ENCODE measurements at regions not wholly inside any gene's neighbourhood (a gene's known extent, or its start where the extent isn't known, plus 50 kb on each side); places are given as distances from the start of the nearest gene placed in this dataset.

GRCh38 chr5:72760259-72760658, 56.2 kb upstream of the TNPO1 start:
- Histone ChIP-seq H3K36me3 (no peaks in the 10 kb centered on the region), H3K4me1 (no peaks in the 10 kb centered on the region), H3K4me3 (no peak overlapping the region), H3K9me3 (no peaks in the 10 kb centered on the region), H3K27ac (no peak overlapping the region), H3K27me3 (no peaks in the 10 kb centered on the region)
- no peak for DNase-seq
- 52 to 85% methylated on average over 1 of the region's 1 CpG for WGBS, 2 donors
- intact Hi-C loops (cut with DNase I) = no loop called here
- no peak for ATAC-seq
- no peak for TF ChIP-seq CTCF (IDR thresholded peaks at IDR 0.05)
- FAIRE-seq = no peak

GRCh38 chr5:72752909-72753308, 63.6 kb upstream of the TNPO1 start:
- intact Hi-C loops (cut with DNase I) = no loop called here
- Histone ChIP-seq H3K4me1 (no peaks in the 10 kb centered on the region), H3K36me3 (no peaks in the 10 kb centered on the region), H3K27ac (no peak overlapping the region), H3K9me3 (no peaks in the 10 kb centered on the region), H3K27me3 (no peaks in the 10 kb centered on the region), H3K4me3 (no peak overlapping the region)
- DNase-seq (no peak), FAIRE-seq (no peak), ATAC-seq (no peak)
- WGBS, 2 donors = 79 to 91% methylated on average over 1 of the region's 1 CpG
- TF ChIP-seq CTCF (IDR thresholded peaks at IDR 0.05) = no peak

GRCh38 chr5:72749362-72749997, 67.0 kb upstream of the TNPO1 start:
- ATAC-seq (no peak), FAIRE-seq (no peak), DNase-seq (peak in 1 of 6 donors; percentile 28)
- Histone ChIP-seq H3K36me3 (no peaks in the 10 kb centered on the region), H3K27ac (no peak overlapping the region), H3K9me3 (no peaks in the 10 kb centered on the region), H3K4me1 (no peaks in the 10 kb centered on the region), H3K4me3 (no peak overlapping the region), H3K27me3 (no peaks in the 10 kb centered on the region)
- intact Hi-C loops (cut with DNase I) = no loop called here
- WGBS, 2 donors = 79 to 80% methylated on average over 12 of the region's 12 CpGs
- no peak for TF ChIP-seq CTCF (IDR thresholded peaks at IDR 0.05)

GRCh38 chr5:72747826-72748225, 68.6 kb upstream of the TNPO1 start:
- TF ChIP-seq CTCF (IDR thresholded peaks at IDR 0.05) = no peak
- intact Hi-C loops (cut with DNase I) = no loop called here

GRCh38 chr5:72746736-72747135, 69.7 kb upstream of the TNPO1 start:
- Histone ChIP-seq H3K27me3 (no peaks in the 10 kb centered on the region), H3K27ac (no peak overlapping the region), H3K4me1 (no peaks in the 10 kb centered on the region), H3K9me3 (no peaks in the 10 kb centered on the region), H3K4me3 (no peak overlapping the region), H3K36me3 (no peaks in the 10 kb centered on the region)
- TF ChIP-seq CTCF (IDR thresholded peaks at IDR 0.05) = no peak
- no peak for DNase-seq
- intact Hi-C loops (cut with DNase I) = no loop called here
- WGBS, 2 donors = 92 to 94% methylated on average over 5 of the region's 5 CpGs
- FAIRE-seq = no peak
- ATAC-seq = no peak

More at GRCh38 chr5:72747826-72748225, 68.6 kb upstream of the TNPO1 start:
- DNase-seq (no peak), FAIRE-seq (no peak), ATAC-seq (no peak)
- WGBS, 2 donors = 88 to 98% methylated on average over 1 of the region's 1 CpG
- Histone ChIP-seq H3K4me1 (no peaks in the 10 kb centered on the region), H3K36me3 (no peaks in the 10 kb centered on the region), H3K9me3 (no peaks in the 10 kb centered on the region), H3K27ac (no peak overlapping the region), H3K27me3 (no peaks in the 10 kb centered on the region), H3K4me3 (no peak overlapping the region)
